GM21619 (cell line): ENCODE measurements at regions not wholly inside any gene's neighbourhood (a gene's known extent, or its start where the extent isn't known, plus 50 kb on each side); places are given as distances from the start of the nearest gene placed in this dataset.

ENCODE experiments used
- ATAC-seq: cut with Tn5 transposase; IDR thresholded peaks from one replicate; pipeline ENCODE4 v1.9.1; 2021; ENCODE audit not compliant: unreplicated experiment

GRCh38 chr6:28732052-28732451 lies 191.7 kb downstream of the TRIM27 start:
- no peak for ATAC-seq

- no peak for ATAC-seq
These were observed 189.3 kb downstream of the TRIM27 start for GRCh38 chr6:28734443-28734959.

GRCh38 chr6:28736121-28736520 lies 187.7 kb downstream of the TRIM27 start:
- no peak for ATAC-seq

- ATAC-seq = no peak
These were observed 185.9 kb downstream of the TRIM27 start for GRCh38 chr6:28737750-28738395.

GRCh38 chr6:28738396-28738765 lies 185.4 kb downstream of the TRIM27 start:
- ATAC-seq = no peak

- ATAC-seq = no peak
These were observed 182.4 kb downstream of the TRIM27 start for GRCh38 chr6:28741363-28741762.

GRCh38 chr6:28742668-28743270 lies 181.0 kb downstream of the TRIM27 start:
- no peak for ATAC-seq

GRCh38 chr6:28743271-28743789 lies 180.5 kb downstream of the TRIM27 start:
- ATAC-seq = no peak

GRCh38 chr6:28747083-28747630 lies 176.6 kb downstream of the TRIM27 start:
- no peak for ATAC-seq

- ATAC-seq = no peak
These were observed 176.1 kb downstream of the TRIM27 start for GRCh38 chr6:28747631-28748157.

- no peak for ATAC-seq
These were observed 175.6 kb downstream of the TRIM27 start for GRCh38 chr6:28748192-28748591.

GRCh38 chr6:28750926-28751458 lies 172.8 kb downstream of the TRIM27 start:
- ATAC-seq = no peak

GRCh38 chr6:28751514-28751913 lies 172.3 kb downstream of the TRIM27 start:
- ATAC-seq = no peak

- no peak for ATAC-seq
These were observed 171.8 kb downstream of the TRIM27 start for GRCh38 chr6:28751963-28752350.

- no peak for ATAC-seq
These were observed 166.2 kb downstream of the TRIM27 start for GRCh38 chr6:28757429-28758045.

GRCh38 chr6:28758046-28758817 lies 165.6 kb downstream of the TRIM27 start:
- no peak for ATAC-seq

- ATAC-seq = no peak
These were observed 165.0 kb downstream of the TRIM27 start for GRCh38 chr6:28758818-28759235.

- ATAC-seq = no peak
These were observed 159.6 kb downstream of the TRIM27 start for GRCh38 chr6:28764014-28764723.

GRCh38 chr6:28764761-28765282 lies 159.0 kb downstream of the TRIM27 start:
- ATAC-seq = no peak

- ATAC-seq = no peak
These were observed 157.8 kb downstream of the TRIM27 start for GRCh38 chr6:28765978-28766351.
